Psoas muscle (tissue), 7 donors: ENCODE measurements at regions not wholly inside any gene's neighbourhood (a gene's known extent, or its start where the extent isn't known, plus 50 kb on each side); places are given as distances from the start of the nearest gene placed in this dataset.

Source experiments
- ATAC-seq, 4 donors: fragments of 200-7000 bp; cut with Tn5 transposase; one replicate each; pipeline ENCODE4 v1.9.1; 2020; ENCODE audit warnings: moderate library complexity in 3 of 4, mild to moderate bottlenecking in 2 of 4
- DNase-seq, 2 donors: peaks; one replicate each; pipeline ENCODE4 v3.0.0-alpha.2; 2020
- H3K27ac ChIP-seq: fragments of 200-600 bp; one replicate; pipeline ENCODE4 v1.8.0; 2022
- H3K27me3 ChIP-seq, 3 donors: fragments of 200-600 bp in 1 of 3; one replicate each; pipeline versions ENCODE4 v1.6.1 to v1.8.0; 2013 to 2022; ENCODE audit warnings: low read length in 2 of 3, mild to moderate bottlenecking in 2 of 3, moderate library complexity in 1 of 3; ENCODE audit not compliant: insufficient read depth in 3 of 3
- H3K36me3 ChIP-seq, 2 donors: fragments of 200-600 bp in 1 of 2; one replicate each; pipeline versions ENCODE4 v1.6.1 to v1.8.0; 2013 to 2022; ENCODE audit warnings: low read depth in 1 of 2, mild to moderate bottlenecking in 1 of 2, moderate library complexity in 1 of 2; ENCODE audit not compliant: insufficient read depth in 1 of 2
- H3K4me1 ChIP-seq: fragments of 200-600 bp; one replicate; pipeline ENCODE4 v1.8.0; 2022
- H3K4me3 ChIP-seq: fragments of 200-600 bp; one replicate; pipeline ENCODE4 v1.8.0; 2022; ENCODE audit warnings: mild to moderate bottlenecking
- H3K9me3 ChIP-seq: fragments of 200-600 bp; one replicate; pipeline ENCODE4 v1.8.0; 2022
- WGBS, 3 donors: extraction: QIAGEN DNeasy Blood & Tissue Kit; methylation state at CpG; one replicate each; pipeline versions ENCODE4 v1.1.6 to v1.1.7; 2013; 5-methylcytosine and 5-hydroxymethylcytosine counted together
- intact Hi-C, 2 donors: fragments of 100-400 bp; cut with DNase I; formaldehyde crosslinking; loops; one replicate each; pipeline versions ENCODE4 v1.11.0 to v1.14.2; 2022
- TF ChIP-seq, protein P1 (sequence below): fragments of 200-600 bp; IDR thresholded peaks from one replicate; pipeline ENCODE4 v1.8.0; 2022; ENCODE audit warnings: antibody characterized with exemption
- donor health status: healthy with polysubstance abuse.
- donor health status: DM: no; HTN: no; CAD: no; lungs with moderate emphysema.
- donor health status: Bipolar disorder and iron deficiency.
- donor health status: healthy.
- donor health status: DM: yes; HTN: yes; CAD: no.
- donor health status: DM: no; HTN: no; CAD: no.
- donor health status: DM: yes; HTN: yes; CAD: no.

DNA sequence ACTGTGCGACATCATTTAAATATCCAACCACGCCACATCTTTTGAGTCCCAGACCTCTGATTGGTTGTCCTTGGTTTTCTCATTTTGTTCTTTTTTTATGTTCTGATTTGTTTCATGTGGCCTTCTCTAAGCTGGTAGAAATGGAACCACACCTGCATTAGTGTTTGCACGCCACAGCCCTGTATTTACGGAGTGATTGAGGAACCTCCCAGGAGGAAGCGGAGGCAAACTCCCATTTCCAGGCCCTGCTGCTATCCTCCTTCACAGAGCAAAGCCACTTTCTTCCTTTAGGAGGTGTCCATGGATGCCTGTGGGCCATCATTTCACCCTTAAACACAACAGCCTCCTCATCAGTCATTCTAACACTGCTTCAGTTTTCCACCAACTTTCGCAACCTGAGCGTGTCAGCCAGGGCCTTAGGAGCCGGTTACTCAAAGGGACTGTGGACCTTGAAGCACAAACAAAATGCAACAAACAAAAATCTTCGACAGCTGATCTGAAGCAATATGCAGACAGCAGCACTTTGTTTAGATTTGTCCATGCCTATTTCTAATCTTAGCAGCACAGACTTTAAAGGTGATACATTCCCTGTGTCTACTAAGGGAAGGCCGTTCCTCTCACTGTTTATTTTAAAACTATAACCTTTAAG lies 1258.1 kb upstream of the TMEM132C start:
- no peak overlapping the region for H3K4me3 ChIP-seq
- ATAC-seq, result no peak
- no peaks in the 10 kb centered on the region for H3K9me3 ChIP-seq
- no peaks in the 10 kb centered on the region for H3K4me1 ChIP-seq
- H3K27me3 ChIP-seq, result no peaks in the 10 kb centered on the region
- TF ChIP-seq, protein P1, sequence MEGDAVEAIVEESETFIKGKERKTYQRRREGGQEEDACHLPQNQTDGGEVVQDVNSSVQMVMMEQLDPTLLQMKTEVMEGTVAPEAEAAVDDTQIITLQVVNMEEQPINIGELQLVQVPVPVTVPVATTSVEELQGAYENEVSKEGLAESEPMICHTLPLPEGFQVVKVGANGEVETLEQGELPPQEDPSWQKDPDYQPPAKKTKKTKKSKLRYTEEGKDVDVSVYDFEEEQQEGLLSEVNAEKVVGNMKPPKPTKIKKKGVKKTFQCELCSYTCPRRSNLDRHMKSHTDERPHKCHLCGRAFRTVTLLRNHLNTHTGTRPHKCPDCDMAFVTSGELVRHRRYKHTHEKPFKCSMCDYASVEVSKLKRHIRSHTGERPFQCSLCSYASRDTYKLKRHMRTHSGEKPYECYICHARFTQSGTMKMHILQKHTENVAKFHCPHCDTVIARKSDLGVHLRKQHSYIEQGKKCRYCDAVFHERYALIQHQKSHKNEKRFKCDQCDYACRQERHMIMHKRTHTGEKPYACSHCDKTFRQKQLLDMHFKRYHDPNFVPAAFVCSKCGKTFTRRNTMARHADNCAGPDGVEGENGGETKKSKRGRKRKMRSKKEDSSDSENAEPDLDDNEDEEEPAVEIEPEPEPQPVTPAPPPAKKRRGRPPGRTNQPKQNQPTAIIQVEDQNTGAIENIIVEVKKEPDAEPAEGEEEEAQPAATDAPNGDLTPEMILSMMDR, result no peak
- no peak for DNase-seq
- intact Hi-C loops, result no loop called here
- WGBS, 3 donors, result 77 to 90% (median 88%) methylated on average over 10 of the region's 10 CpGs
- H3K36me3 ChIP-seq, result no peaks in the 10 kb centered on the region
- H3K27ac ChIP-seq, result no peak overlapping the region

DNA sequence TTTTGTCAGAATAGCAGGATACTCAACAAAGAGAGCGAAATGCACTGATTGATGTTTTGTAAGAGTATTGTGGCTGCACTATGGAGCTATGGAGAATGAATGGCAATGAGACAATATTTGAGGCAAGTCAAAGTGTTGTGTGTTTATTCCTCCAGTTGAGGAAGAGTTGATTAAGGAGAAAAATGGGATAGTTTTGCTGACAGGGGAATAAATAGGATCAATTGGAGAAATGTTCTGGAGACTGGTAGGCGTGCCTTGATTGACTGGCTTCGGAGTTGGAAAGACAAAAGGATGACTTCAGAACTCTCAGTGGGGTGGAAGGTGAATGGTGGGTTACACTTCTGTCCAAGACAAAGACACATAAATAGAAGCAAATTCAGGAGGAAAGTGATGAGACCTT lies 1254.9 kb upstream of the TMEM132C start:
- Histone ChIP-seq H3K4me3 (no peak overlapping the region), H3K4me1 (no peaks in the 10 kb centered on the region), H3K27me3 (no peaks in the 10 kb centered on the region), H3K36me3 (no peaks in the 10 kb centered on the region), H3K9me3 (no peaks in the 10 kb centered on the region), H3K27ac (no peak overlapping the region)
- intact Hi-C loops, result no loop called here
- TF ChIP-seq, protein P1, result no peak
- WGBS, 3 donors, result 93 to 98% (median 96%) methylated on average over 3 of the region's 3 CpGs
- DNase-seq, result no peak
- no peak for ATAC-seq

DNA sequence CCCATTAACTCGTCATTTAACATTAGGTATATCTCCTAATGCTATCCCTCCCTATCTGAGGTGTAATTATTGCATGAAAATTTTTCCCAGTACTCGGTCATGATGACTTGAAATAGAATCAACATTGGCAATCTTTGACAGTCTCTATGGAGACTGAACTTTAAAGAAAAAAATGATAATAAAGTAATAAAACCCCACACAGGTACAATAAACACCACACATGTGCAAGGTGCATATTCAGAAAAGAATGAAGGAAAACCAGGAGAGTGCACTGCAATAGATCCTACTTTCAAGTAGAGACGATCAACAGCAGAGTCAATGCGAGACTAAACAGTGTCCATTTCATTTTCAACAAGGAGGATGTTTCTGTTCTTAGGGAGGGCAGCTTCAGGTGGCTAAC lies 1253.8 kb upstream of the TMEM132C start:
- no peaks in the 10 kb centered on the region for H3K9me3 ChIP-seq
- TF ChIP-seq, protein P1, result no peak
- H3K27me3 ChIP-seq, result no peaks in the 10 kb centered on the region
- no peaks in the 10 kb centered on the region for H3K36me3 ChIP-seq
- H3K4me1 ChIP-seq, result no peaks in the 10 kb centered on the region
- ATAC-seq (no peak), DNase-seq (no peak)
- WGBS, 3 donors, result 75 to 87% (median 78%) methylated on average over 4 of the region's 4 CpGs
- no peak overlapping the region for H3K4me3 ChIP-seq
- no peak overlapping the region for H3K27ac ChIP-seq
- intact Hi-C loops, result no loop called here

DNA sequence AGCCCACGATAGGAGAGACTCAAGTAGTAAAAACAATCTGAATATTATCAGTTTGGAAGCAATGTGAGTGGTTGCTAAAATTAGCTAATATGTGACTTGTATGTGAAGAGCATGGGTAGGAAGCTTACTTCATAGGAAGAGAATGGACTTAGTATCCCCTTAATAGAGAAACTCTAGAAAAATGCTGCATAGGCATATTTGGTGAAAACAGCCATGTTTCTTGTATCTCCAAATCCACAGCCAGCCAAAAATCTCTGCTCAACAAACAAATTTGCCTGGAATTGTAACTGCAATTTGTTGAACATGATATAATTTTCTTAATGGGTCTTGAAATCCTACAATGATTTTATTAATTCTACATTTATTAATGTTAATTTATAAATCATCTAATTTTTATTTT lies 1252.9 kb upstream of the TMEM132C start:
- Histone ChIP-seq H3K4me3 (no peak overlapping the region), H3K4me1 (no peaks in the 10 kb centered on the region), H3K36me3 (no peaks in the 10 kb centered on the region), H3K9me3 (no peaks in the 10 kb centered on the region), H3K27ac (no peak overlapping the region), H3K27me3 (no peaks in the 10 kb centered on the region)
- TF ChIP-seq, protein P1, result no peak
- no peak for ATAC-seq
- intact Hi-C loops, result no loop called here
- 45 to 92% (median 76%) methylated on average over 1 of the region's 1 CpG for WGBS, 3 donors
- no peak for DNase-seq

DNA sequence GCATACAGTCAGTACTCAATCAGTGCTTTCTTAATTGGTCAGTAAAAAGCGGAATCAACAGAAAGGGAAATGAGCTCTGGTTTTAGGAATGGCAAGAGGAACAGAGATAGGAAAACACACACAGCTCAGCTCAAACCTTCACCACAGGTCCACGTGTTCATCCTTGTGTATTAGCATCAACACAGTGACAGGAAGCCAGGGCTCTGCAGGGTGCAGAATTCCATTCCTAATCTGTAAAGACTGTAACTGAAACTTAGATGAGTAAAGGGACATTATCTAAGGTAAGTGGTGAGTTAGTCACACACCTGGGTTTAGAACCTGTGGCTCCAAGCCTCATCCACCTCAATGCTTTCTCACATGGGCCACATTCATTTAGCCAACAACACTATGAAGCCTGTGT lies 1242.2 kb upstream of the TMEM132C start:
- H3K27ac ChIP-seq, result no peak overlapping the region
- intact Hi-C loops, result no loop called here

More for the DNA sequence above, 1242.2 kb upstream of the TMEM132C start:
- TF ChIP-seq, protein P1, result no peak
- Histone ChIP-seq H3K36me3 (no peaks in the 10 kb centered on the region), H3K9me3 (no peaks in the 10 kb centered on the region), H3K4me1 (no peaks in the 10 kb centered on the region), H3K27me3 (no peaks in the 10 kb centered on the region), H3K4me3 (no peak overlapping the region)
- ATAC-seq (no peak), DNase-seq (no peak)
- WGBS, 3 donors, result 72 to 79% (median 78%) methylated on average over 2 of the region's 2 CpGs
